Endothelial cell of umbilical vein (primary cell): ENCODE measurements at regions not wholly inside any gene's neighbourhood (a gene's known extent, or its start where the extent isn't known, plus 50 kb on each side); places are given as distances from the start of the nearest gene placed in this dataset.

Experiments
- BruUV-seq: library from RNA; stranded (reverse); fragments of 400-500 nt; replicated peaks from 2 replicates; lab custom pipeline; 2021; lab: Mats Ljungman, UMichigan
- CTCF ChIA-PET: fragments of 300-600, 350-600 bp; sonication (Branson Sonifier 250); formaldehyde crosslinking; loops from one replicate; lab custom pipeline; 2021; ENCODE audit warnings: antibody characterized with exemption, inconsistent platforms; lab: Charles Lee
- POLR2A ChIA-PET: fragments of 300-600, 350-600 bp; sonication (Branson Sonifier 250); formaldehyde crosslinking; loops from one replicate; lab custom pipeline; 2021; ENCODE audit warnings: antibody characterized with exemption, inconsistent platforms; lab: Charles Lee
- DNase-seq: peaks from one replicate; pipeline ENCODE4 v3.0.0-alpha.2; 2011; ENCODE audit warnings: low read depth, low spot score
- FAIRE-seq: peaks from 2 replicates; lab custom pipeline; 2011; peaks lifted over from hg19 to GRCh38; lab: Jason Lieb, UNC
- H2AFZ ChIP-seq: 2 replicates; pipeline ENCODE4 v1.6.0; 2012; ENCODE audit warnings: low read depth, low read length, control low read depth, inconsistent platforms
- H3K27ac ChIP-seq: 2 replicates; pipeline ENCODE4 v1.5.1; 2011; ENCODE audit warnings: low read depth, mild to moderate bottlenecking, control low read depth, low read length, moderate library complexity; ENCODE audit not compliant: insufficient read depth
- H3K27me3 ChIP-seq, 2 experiments: 2 replicates each; pipeline versions ENCODE4 v1.6.0 to v1.6.1; 2011; ENCODE audit warnings: low read length in 2 of 2, mixed read lengths in 1 of 2; ENCODE audit not compliant: control insufficient read depth in 2 of 2, insufficient read depth in 2 of 2
- H3K36me3 ChIP-seq, 2 experiments: 2 replicates in 1 of 2; 3 replicates in 1 of 2; pipeline ENCODE4 v1.5.1; 2011; ENCODE audit warnings: low read length in 2 of 2, mild to moderate bottlenecking in 1 of 2, moderate library complexity in 1 of 2; ENCODE audit not compliant: control insufficient read depth in 2 of 2, insufficient read depth in 2 of 2; ENCODE audit errors: extremely low read depth in 1 of 2
- H3K4me1 ChIP-seq: 3 replicates; pipeline ENCODE4 v1.5.1; 2011; ENCODE audit warnings: mild to moderate bottlenecking, low read length; ENCODE audit not compliant: control insufficient read depth, insufficient read depth; ENCODE audit errors: extremely low read depth
- H3K4me2 ChIP-seq: 2 replicates; pipeline ENCODE4 v1.6.1; 2011; ENCODE audit warnings: low read length, control low read depth, mixed read lengths; ENCODE audit not compliant: insufficient read depth
- H3K4me3 ChIP-seq, 3 experiments: fragments of 200-600 bp in 1 of 3; sonication (generic), shearing (Covaris generic) in 1 of 3; replicated peaks in 1 of 3; 2 replicates each; pipeline ENCODE4 v1.5.1; 2011 to 2016; ENCODE audit warnings: control low read depth in 3 of 3, low read length in 3 of 3, mild to moderate bottlenecking in 2 of 3, inconsistent platforms in 1 of 3, low read depth in 1 of 3, moderate library complexity in 1 of 3; ENCODE audit not compliant: insufficient read depth in 1 of 3
- H3K79me2 ChIP-seq: 2 replicates; pipeline ENCODE4 v1.6.0; 2012; ENCODE audit warnings: low read length, inconsistent platforms; ENCODE audit not compliant: control insufficient read depth, insufficient read depth
- H3K9ac ChIP-seq: replicated peaks from 2 replicates; pipeline ENCODE3; 2011; ENCODE audit warnings: low read length, control low read depth; ENCODE audit not compliant: insufficient read depth; ENCODE audit errors: extremely low read depth
- H3K9me1 ChIP-seq: replicated peaks from 3 replicates; pipeline ENCODE4 v1.6.0; 2011; ENCODE audit warnings: mild to moderate bottlenecking, low read length; ENCODE audit not compliant: control insufficient read depth, insufficient read depth; ENCODE audit errors: extremely low read depth
- H3K9me3 ChIP-seq: replicated peaks from 2 replicates; pipeline ENCODE4 v1.5.1; 2012; ENCODE audit warnings: low read length, inconsistent platforms; ENCODE audit not compliant: control insufficient read depth, insufficient read depth
- H4K20me1 ChIP-seq: replicated peaks from 2 replicates; pipeline ENCODE3; 2011; ENCODE audit warnings: mild to moderate bottlenecking, low read length; ENCODE audit not compliant: control insufficient read depth, insufficient read depth; ENCODE audit errors: extremely low read depth
- CTCF ChIP-seq, 2 donors: IDR thresholded peaks; 1 replicate in 1 of 2; 2 replicates in 1 of 2; pipeline ENCODE4 v1.5.1; 2011; ENCODE audit warnings: low read length in 2 of 2, mild to moderate bottlenecking in 2 of 2, moderate library complexity in 2 of 2, control low read depth in 1 of 2, inconsistent platforms in 1 of 2, low read depth in 1 of 2; ENCODE audit not compliant: insufficient read depth in 1 of 2; ENCODE audit errors: extremely low read depth in 1 of 2
- EZH2 ChIP-seq: IDR thresholded peaks from 2 replicates; pipeline ENCODE4 v1.6.1; 2012; ENCODE audit warnings: borderline replicate concordance, low read depth, mild to moderate bottlenecking, moderate library complexity, low read length, inconsistent platforms; ENCODE audit not compliant: severe bottlenecking
- FOS ChIP-seq: IDR thresholded peaks from 2 replicates; pipeline ENCODE4 v1.6.1; 2011; ENCODE audit warnings: mild to moderate bottlenecking, low read length, moderate library complexity, borderline replicate concordance; ENCODE audit not compliant: insufficient read depth
- GATA2 ChIP-seq: IDR thresholded peaks from 2 replicates; pipeline ENCODE4 v1.7.0; 2011; ENCODE audit warnings: low read depth, mild to moderate bottlenecking, moderate library complexity, mixed read lengths, low read length; ENCODE audit not compliant: insufficient read length, insufficient read depth
- JUN ChIP-seq: IDR thresholded peaks from 2 replicates; pipeline ENCODE4 v1.6.1; 2011; ENCODE audit warnings: borderline replicate concordance, low read depth; ENCODE audit not compliant: insufficient read length, insufficient read depth
- MAX ChIP-seq: IDR thresholded peaks from 2 replicates; pipeline ENCODE4 v1.6.1; 2011; ENCODE audit not compliant: insufficient read depth, insufficient read length
- MYC ChIP-seq: IDR thresholded peaks from one replicate; pipeline ENCODE4 v1.6.1; 2011; ENCODE audit warnings: mild to moderate bottlenecking, low read depth, low read length
- POLR2A ChIP-seq: IDR thresholded peaks from 2 replicates; pipeline ENCODE4 v1.6.1; 2012; ENCODE audit warnings: low read depth, mild to moderate bottlenecking, control low read depth, low read length
- POLR2AphosphoS5 ChIP-seq: IDR thresholded peaks from 2 replicates; pipeline ENCODE4 v1.6.1; 2012; ENCODE audit warnings: low read depth, mild to moderate bottlenecking, control low read depth, low read length, moderate library complexity; ENCODE audit not compliant: insufficient read depth
- dilution Hi-C: fragments of 300-500 bp; cut with MboI; formaldehyde crosslinking; loops from one replicate; pipeline ENCODE4 v1.15.0; 2019; ENCODE audit warnings: low sequenced_read_pairs; ENCODE audit not compliant: extremely low pct_ligation_motif_present
- intact Hi-C: fragments of 100-400 bp; cut with micrococcal nuclease; formaldehyde crosslinking; loops from one replicate; pipeline ENCODE4 v1.10.0; 2022

GRCh38 chr2:6228251-6228650, 536.1 kb downstream of the SOX11 start:
- Histone ChIP-seq H3K4me3 (no peak overlapping the region), H3K4me1 (no peaks in the 10 kb centered on the region), H3K9me1 (no peaks in the 10 kb centered on the region), H3K9ac (no peak overlapping the region), H2AFZ (no peak overlapping the region), H3K27ac (no peak overlapping the region), H4K20me1 (no peaks in the 10 kb centered on the region), H3K9me3 (peaks cover 4% of the 10 kb centered on the region), H3K36me3 (no peaks in the 10 kb centered on the region), H3K27me3 (no peaks in the 10 kb centered on the region), H3K4me2 (no peak overlapping the region), H3K79me2 (no peaks in the 10 kb centered on the region)
- ChIA-PET POLR2A (no interaction called here), CTCF (no interaction called here)
- dilution Hi-C loops (no loop called here), intact Hi-C loops (no loop called here)
- no peak for DNase-seq
- BruUV-seq = no TSS peak
- no peak for FAIRE-seq
- no peak for TF ChIP-seq POLR2A
- TF ChIP-seq EZH2 = no peak
- TF ChIP-seq CTCF (IDR thresholded peaks at IDR 0.05; ENCODE audit: extremely low read depth in 1 of 2, insufficient read depth in 1 of 2, low read depth in 1 of 2, low read length in 2 of 2) = no peak
- no peak for TF ChIP-seq GATA2
- TF ChIP-seq FOS = no peak
- no peak for TF ChIP-seq MAX
- no peak for TF ChIP-seq POLR2AphosphoS5
- no peak for TF ChIP-seq JUN
- no peak for TF ChIP-seq MYC
